K562 (cell line): ENCODE measurements at regions not wholly inside any gene's neighbourhood (a gene's known extent, or its start where the extent isn't known, plus 50 kb on each side); places are given as distances from the start of the nearest gene placed in this dataset.

ENCODE experiments used
- ARHGAP35 ChIP-seq: fragments of 450-650 bp; IDR thresholded peaks from 2 replicates; pipeline ENCODE4 v1.6.1; 2018; ENCODE audit not compliant: partially characterized antibody
- CBFA2T2 ChIP-seq: fragments of 450-650 bp; conservative IDR thresholded peaks from 2 replicates; pipeline ENCODE4 v1.6.1; 2017; ENCODE audit warnings: mild to moderate bottlenecking
- CXXC5 ChIP-seq: fragments of 250-450 bp; sonication (Bioruptor Pico); IDR thresholded peaks from 2 replicates; pipeline ENCODE4 v1.8.0; 2022; ENCODE audit warnings: inconsistent platforms, mild to moderate bottlenecking, moderate library complexity
- DIDO1 ChIP-seq: fragments of 450-650 bp; IDR thresholded peaks from 2 replicates; pipeline ENCODE4 v1.6.1; 2016; ENCODE audit warnings: low read depth, missing biosample characterization, missing genetic modification characterization
- ETV6 ChIP-seq, 3 experiments: fragments of 150-350 bp in 1 of 3; sonication (generic) in 1 of 3; formaldehyde crosslinking in 1 of 3; IDR thresholded peaks; 2 replicates each; pipeline versions ENCODE4 v1.6.1 to v1.8.0; 2014 to 2022; ENCODE audit warnings: borderline replicate concordance in 2 of 3, low read depth in 2 of 3, antibody characterized with exemption in 1 of 3, low read length in 1 of 3, mild to moderate bottlenecking in 1 of 3, missing genetic modification reagents in 1 of 3
- JUND ChIP-seq, 2 experiments: IDR thresholded peaks; 2 replicates in 1 of 2; 3 replicates in 1 of 2; pipeline ENCODE4 v1.6.1; 2011; ENCODE audit warnings: borderline replicate concordance in 2 of 2, low read depth in 2 of 2, low read length in 2 of 2, improper control_type of control experiment in 1 of 2, missing biosample characterization in 1 of 2, missing genetic modification characterization in 1 of 2, missing genetic modification reagents in 1 of 2
- MYC ChIP-seq, 2 experiments: fragments of 250-450 bp in 1 of 2; sonication (Bioruptor Pico) in 1 of 2; IDR thresholded peaks; 2 replicates each; pipeline versions ENCODE4 v1.5.1 to v1.6.1; 2012 to 2021; ENCODE audit warnings: low read depth in 2 of 2, borderline replicate concordance in 1 of 2, improper control_type of control experiment in 1 of 2, low read length in 1 of 2, mild to moderate bottlenecking in 1 of 2, moderate library complexity in 1 of 2
- POLR2A ChIP-seq: fragments of 450-650 bp; conservative IDR thresholded peaks from 2 replicates; pipeline ENCODE4 v1.6.1; 2016
- RBM22 ChIP-seq: fragments of 200-400 bp; formaldehyde crosslinking; IDR thresholded peaks from 2 replicates; pipeline ENCODE4 v1.6.1; 2018; ENCODE audit warnings: low read length, low read depth; ENCODE audit not compliant: poor library complexity, severe bottlenecking
- SRSF1 ChIP-seq: fragments of 200-400 bp; formaldehyde crosslinking; IDR thresholded peaks from 2 replicates; pipeline ENCODE4 v1.6.1; 2017; ENCODE audit warnings: mild to moderate bottlenecking, low read depth, low read length, moderate library complexity
- SRSF7 ChIP-seq: fragments of 200-400 bp; formaldehyde crosslinking; optimal IDR thresholded peaks from 2 replicates; pipeline ENCODE3; 2017; ENCODE audit warnings: mild to moderate bottlenecking, low read depth, low read length
- TAF7 ChIP-seq: fragments of 450-650 bp; IDR thresholded peaks from 2 replicates; pipeline ENCODE4 v1.6.1; 2016; ENCODE audit warnings: missing genetic modification characterization, missing compliant biosample characterization
- TBL1XR1 ChIP-seq, 2 experiments: IDR thresholded peaks; 2 replicates each; pipeline ENCODE4 v1.6.1; 2012; ENCODE audit warnings: improper control_type of control experiment in 2 of 2, low read length in 2 of 2, mild to moderate bottlenecking in 1 of 2
- XRCC4 ChIP-seq: IDR thresholded peaks from one replicate; pipeline ENCODE4 v1.6.1; 2011; ENCODE audit not compliant: insufficient read depth, insufficient read length; ENCODE audit errors: extremely low read depth
- ZNF12 ChIP-seq: sonication (generic); formaldehyde crosslinking; IDR thresholded peaks from 2 replicates; pipeline ENCODE4 v1.4.0; 2020; ENCODE audit warnings: mild to moderate bottlenecking, missing genetic modification reagents
- TF ChIP-seq, protein P1 (sequence below): sonication (generic); formaldehyde crosslinking; IDR thresholded peaks from 2 replicates; pipeline ENCODE4 v1.8.1; 2023; ENCODE audit warnings: mild to moderate bottlenecking, missing genetic modification reagents
- TF ChIP-seq, protein P2 (sequence below): fragments of 450-650 bp; formaldehyde crosslinking; IDR thresholded peaks from 2 replicates; pipeline ENCODE4 v1.4.0; 2022; ENCODE audit warnings: missing genetic modification characterization
- TF ChIP-seq, protein P3 (sequence below), 2 experiments: IDR thresholded peaks; 2 replicates each; pipeline ENCODE4 v1.6.1; 2011; ENCODE audit warnings: borderline replicate concordance in 1 of 2, control low read depth in 1 of 2, low read depth in 1 of 2, low read length in 1 of 2, mild to moderate bottlenecking in 1 of 2, mixed read lengths in 1 of 2, moderate library complexity in 1 of 2; ENCODE audit not compliant: insufficient read depth in 1 of 2, insufficient read length in 1 of 2, poor library complexity in 1 of 2, severe bottlenecking in 1 of 2; ENCODE audit errors: extremely low read depth in 1 of 2
- TF ChIP-seq, protein P4 (sequence below), 2 experiments: IDR thresholded peaks in 1 of 2; conservative IDR thresholded peaks in 1 of 2; 2 replicates each; pipeline ENCODE4 v1.6.1; 2016; ENCODE audit warnings: low read depth in 2 of 2, mild to moderate bottlenecking in 1 of 2, missing compliant biosample characterization in 1 of 2, missing genetic modification characterization in 1 of 2, moderate library complexity in 1 of 2

DNA sequence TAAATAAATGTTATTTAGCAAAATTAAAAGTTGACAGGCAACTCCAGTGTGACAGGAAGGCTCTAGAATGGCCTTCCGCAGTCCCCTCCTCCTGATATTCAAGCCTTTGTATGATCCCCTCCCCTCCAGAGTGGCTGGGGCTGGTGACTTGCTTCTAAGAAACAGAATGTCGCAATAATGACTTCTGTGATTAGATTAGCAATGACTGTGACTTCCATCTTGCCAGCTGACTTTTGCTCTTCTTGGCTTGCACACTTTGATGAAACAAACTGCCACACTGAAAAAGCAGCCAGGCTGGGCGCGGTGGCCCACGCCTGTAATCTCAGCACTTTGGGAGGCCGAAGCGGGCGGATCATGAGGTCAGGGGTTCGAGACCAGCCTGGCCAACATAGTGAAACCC lies 106.5 kb upstream of the LARP1 start (continued):
- TF ChIP-seq, protein P1, sequence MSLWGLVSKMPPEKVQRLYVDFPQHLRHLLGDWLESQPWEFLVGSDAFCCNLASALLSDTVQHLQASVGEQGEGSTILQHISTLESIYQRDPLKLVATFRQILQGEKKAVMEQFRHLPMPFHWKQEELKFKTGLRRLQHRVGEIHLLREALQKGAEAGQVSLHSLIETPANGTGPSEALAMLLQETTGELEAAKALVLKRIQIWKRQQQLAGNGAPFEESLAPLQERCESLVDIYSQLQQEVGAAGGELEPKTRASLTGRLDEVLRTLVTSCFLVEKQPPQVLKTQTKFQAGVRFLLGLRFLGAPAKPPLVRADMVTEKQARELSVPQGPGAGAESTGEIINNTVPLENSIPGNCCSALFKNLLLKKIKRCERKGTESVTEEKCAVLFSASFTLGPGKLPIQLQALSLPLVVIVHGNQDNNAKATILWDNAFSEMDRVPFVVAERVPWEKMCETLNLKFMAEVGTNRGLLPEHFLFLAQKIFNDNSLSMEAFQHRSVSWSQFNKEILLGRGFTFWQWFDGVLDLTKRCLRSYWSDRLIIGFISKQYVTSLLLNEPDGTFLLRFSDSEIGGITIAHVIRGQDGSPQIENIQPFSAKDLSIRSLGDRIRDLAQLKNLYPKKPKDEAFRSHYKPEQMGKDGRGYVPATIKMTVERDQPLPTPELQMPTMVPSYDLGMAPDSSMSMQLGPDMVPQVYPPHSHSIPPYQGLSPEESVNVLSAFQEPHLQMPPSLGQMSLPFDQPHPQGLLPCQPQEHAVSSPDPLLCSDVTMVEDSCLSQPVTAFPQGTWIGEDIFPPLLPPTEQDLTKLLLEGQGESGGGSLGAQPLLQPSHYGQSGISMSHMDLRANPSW (CRISPR knock-in tag) = no peak
- TF ChIP-seq SRSF7 (no peak), DIDO1 (no peak), TBL1XR1 (IDR thresholded peaks at IDR 0.05; ENCODE audit: low read length in 2 of 2) (peak in 1 of 2 experiments; percentile 78; a peak in 2 of 4 replicates), ARHGAP35 (no peak), CBFA2T2 (peak; percentile 70), ETV6 (IDR thresholded peaks at IDR 0.05; ENCODE audit: borderline replicate concordance in 1 of 2, low read depth in 2 of 2, low read length in 1 of 2) (no peak), ETV6 (CRISPR knock-in tag; IDR thresholded peaks at IDR 0.05; ENCODE audit: borderline replicate concordance) (no peak), XRCC4 (no peak), SRSF1 (no peak), RBM22 (no peak), ZNF12 (no peak), POLR2A (no peak), CXXC5 (CRISPR knock-in tag) (peak; percentile 69), TAF7 (tag) (no peak), MYC (IDR thresholded peaks at IDR 0.05; ENCODE audit: low read depth, low read length) (no peak; the same call in 1 of the 2 replicates), MYC (CRISPR knock-in tag; IDR thresholded peaks at IDR 0.05; ENCODE audit: borderline replicate concordance, low read depth) (no peak), JUND (IDR thresholded peaks at IDR 0.05; ENCODE audit: borderline replicate concordance, low read depth, low read length) (peak; percentile 85), JUND (tag; IDR thresholded peaks at IDR 0.05; ENCODE audit: borderline replicate concordance, low read depth, low read length) (peak; percentile 77; the same call in 1 of the 3 replicates)
- TF ChIP-seq, protein P2, sequence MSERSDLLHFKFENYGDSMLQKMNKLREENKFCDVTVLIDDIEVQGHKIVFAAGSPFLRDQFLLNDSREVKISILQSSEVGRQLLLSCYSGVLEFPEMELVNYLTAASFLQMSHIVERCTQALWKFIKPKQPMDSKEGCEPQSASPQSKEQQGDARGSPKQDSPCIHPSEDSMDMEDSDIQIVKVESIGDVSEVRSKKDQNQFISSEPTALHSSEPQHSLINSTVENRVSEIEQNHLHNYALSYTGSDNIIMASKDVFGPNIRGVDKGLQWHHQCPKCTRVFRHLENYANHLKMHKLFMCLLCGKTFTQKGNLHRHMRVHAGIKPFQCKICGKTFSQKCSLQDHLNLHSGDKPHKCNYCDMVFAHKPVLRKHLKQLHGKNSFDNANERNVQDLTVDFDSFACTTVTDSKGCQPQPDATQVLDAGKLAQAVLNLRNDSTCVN (CRISPR knock-in tag) = no peak
- TF ChIP-seq, protein P3, sequence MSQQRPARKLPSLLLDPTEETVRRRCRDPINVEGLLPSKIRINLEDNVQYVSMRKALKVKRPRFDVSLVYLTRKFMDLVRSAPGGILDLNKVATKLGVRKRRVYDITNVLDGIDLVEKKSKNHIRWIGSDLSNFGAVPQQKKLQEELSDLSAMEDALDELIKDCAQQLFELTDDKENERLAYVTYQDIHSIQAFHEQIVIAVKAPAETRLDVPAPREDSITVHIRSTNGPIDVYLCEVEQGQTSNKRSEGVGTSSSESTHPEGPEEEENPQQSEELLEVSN (IDR thresholded peaks at IDR 0.05; ENCODE audit: borderline replicate concordance in 1 of 2, extremely low read depth in 1 of 2, insufficient read depth in 1 of 2, insufficient read length in 1 of 2, low read depth in 1 of 2, low read length in 1 of 2, poor library complexity in 1 of 2, severe bottlenecking in 1 of 2) = no peak
- TF ChIP-seq, protein P4, sequence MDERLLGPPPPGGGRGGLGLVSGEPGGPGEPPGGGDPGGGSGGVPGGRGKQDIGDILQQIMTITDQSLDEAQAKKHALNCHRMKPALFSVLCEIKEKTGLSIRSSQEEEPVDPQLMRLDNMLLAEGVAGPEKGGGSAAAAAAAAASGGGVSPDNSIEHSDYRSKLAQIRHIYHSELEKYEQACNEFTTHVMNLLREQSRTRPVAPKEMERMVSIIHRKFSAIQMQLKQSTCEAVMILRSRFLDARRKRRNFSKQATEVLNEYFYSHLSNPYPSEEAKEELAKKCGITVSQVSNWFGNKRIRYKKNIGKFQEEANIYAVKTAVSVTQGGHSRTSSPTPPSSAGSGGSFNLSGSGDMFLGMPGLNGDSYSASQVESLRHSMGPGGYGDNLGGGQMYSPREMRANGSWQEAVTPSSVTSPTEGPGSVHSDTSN (CRISPR knock-in tag; IDR thresholded peaks at IDR 0.05; ENCODE audit: low read depth) = no peak
- TF ChIP-seq, protein P4 (tag; conservative IDR thresholded peaks at IDR 0.05; ENCODE audit: low read depth) = 0 out of 2 replicates have a peak, but pooled peaks have one; percentile 42
